H1 (cell line): ENCODE measurements at regions not wholly inside any gene's neighbourhood (a gene's known extent, or its start where the extent isn't known, plus 50 kb on each side); places are given as distances from the start of the nearest gene placed in this dataset.

Experiments used
- CTCF ChIA-PET: fragments of 300-600 bp; sonication (Branson Sonifier 250); formaldehyde crosslinking; loops from one replicate; lab custom pipeline; 2021; ENCODE audit not compliant: partially characterized antibody; lab: Charles Lee
- POLR2A ChIA-PET: fragments of 300-600 bp; sonication (Branson Sonifier 250); formaldehyde crosslinking; loops from one replicate; lab custom pipeline; 2021; ENCODE audit warnings: inconsistent platforms; ENCODE audit not compliant: partially characterized antibody; lab: Charles Lee
- DNase-seq, 2 experiments: peaks; one replicate each; pipeline versions ENCODE4 v3.0.0 to v3.0.0-alpha.2; 2010 to 2022; ENCODE audit warnings: low spot score in 2 of 2, low read depth in 1 of 2, mixed read lengths in 1 of 2
- FAIRE-seq: peaks from 2 replicates; lab custom pipeline; 2011; peaks lifted over from hg19 to GRCh38; lab: Jason Lieb, UNC
- H2AFZ ChIP-seq: 2 replicates; pipeline ENCODE4 v1.8.1; 2012; ENCODE audit warnings: low read length, inconsistent platforms
- H2AK5ac ChIP-seq: 2 replicates; pipeline ENCODE4 v1.6.1; 2013; ENCODE audit warnings: low read depth, low read length
- H2BK120ac ChIP-seq: replicated peaks from 2 replicates; pipeline ENCODE3; 2013; ENCODE audit warnings: low read depth, low read length, inconsistent platforms
- H2BK12ac ChIP-seq: 2 replicates; pipeline ENCODE4 v1.6.1; 2013; ENCODE audit warnings: low read depth, low read length
- H2BK15ac ChIP-seq: 2 replicates; pipeline ENCODE4 v1.6.1; 2013; ENCODE audit warnings: low read length
- H2BK20ac ChIP-seq: 2 replicates; pipeline ENCODE4 v1.6.1; 2013; ENCODE audit warnings: low read length
- H2BK5ac ChIP-seq: 2 replicates; pipeline ENCODE4 v1.6.1; 2013; ENCODE audit warnings: low read depth, low read length
- H3K14ac ChIP-seq: 2 replicates; pipeline ENCODE4 v1.6.1; 2013; ENCODE audit warnings: inconsistent platforms; ENCODE audit not compliant: insufficient read length
- H3K18ac ChIP-seq: 2 replicates; pipeline ENCODE4 v1.6.1; 2013; ENCODE audit warnings: low read length; ENCODE audit errors: extremely low read depth
- H3K23ac ChIP-seq: 2 replicates; pipeline ENCODE4 v1.6.1; 2013; ENCODE audit warnings: inconsistent platforms; ENCODE audit not compliant: insufficient read length
- H3K23me2 ChIP-seq: 2 replicates; pipeline ENCODE4 v1.6.1; 2013; ENCODE audit warnings: low read depth, low read length
- H3K27ac ChIP-seq: 2 replicates; pipeline ENCODE4 v1.6.1; 2011; ENCODE audit warnings: low read depth, low read length, inconsistent platforms
- H3K27me3 ChIP-seq, 4 experiments: replicated peaks in 1 of 4; 1 replicate in 1 of 4; 2 replicates in 3 of 4; pipeline versions ENCODE4 v1.6.1 to v1.8.1; 2011 to 2013; ENCODE audit warnings: low read length in 3 of 4, mild to moderate bottlenecking in 3 of 4, inconsistent platforms in 2 of 4, mixed read lengths in 2 of 4, moderate library complexity in 1 of 4; ENCODE audit not compliant: control insufficient read depth in 3 of 4, insufficient read depth in 3 of 4; ENCODE audit errors: extremely low read depth in 1 of 4
- H3K36me3 ChIP-seq, 4 experiments: 2 replicates each; pipeline versions ENCODE4 v1.6.1 to v1.8.1; 2011 to 2013; ENCODE audit warnings: mild to moderate bottlenecking in 4 of 4, low read length in 3 of 4, moderate library complexity in 2 of 4, control low read depth in 1 of 4, inconsistent platforms in 1 of 4; ENCODE audit not compliant: insufficient read depth in 4 of 4, control insufficient read depth in 2 of 4
- H3K4ac ChIP-seq: replicated peaks from 2 replicates; pipeline ENCODE3; 2013; ENCODE audit warnings: low read length, low read depth, mixed read lengths, inconsistent platforms; ENCODE audit not compliant: insufficient read length
- H3K4me1 ChIP-seq, 4 experiments: replicated peaks in 1 of 4; 1 replicate in 1 of 4; 2 replicates in 3 of 4; pipeline versions ENCODE4 v1.6.1 to v1.8.1; 2011 to 2013; ENCODE audit warnings: low read length in 3 of 4, inconsistent platforms in 2 of 4, mixed read lengths in 1 of 4; ENCODE audit not compliant: insufficient read depth in 4 of 4, control insufficient read depth in 3 of 4
- H3K4me2 ChIP-seq, 2 experiments: 2 replicates each; pipeline versions ENCODE4 v1.6.1 to v1.8.1; 2011 to 2013; ENCODE audit warnings: low read depth in 2 of 2, low read length in 2 of 2, control low read depth in 1 of 2, inconsistent platforms in 1 of 2, mild to moderate bottlenecking in 1 of 2; ENCODE audit not compliant: insufficient read depth in 1 of 2
- H3K4me3 ChIP-seq, 4 experiments: fragments of 200-600, 300-600 bp in 1 of 4; sonication (generic), shearing (Covaris generic), sonication (Bioruptor Twin) in 1 of 4; 2 replicates each; pipeline versions ENCODE4 v1.5.1 to v1.8.1; 2011 to 2016; ENCODE audit warnings: low read length in 4 of 4, low read depth in 3 of 4, control low read depth in 2 of 4, inconsistent platforms in 2 of 4, mild to moderate bottlenecking in 2 of 4, mixed read lengths in 1 of 4, moderate library complexity in 1 of 4; ENCODE audit not compliant: insufficient read depth in 2 of 4; ENCODE audit errors: extremely low read depth in 1 of 4
- H3K56ac ChIP-seq: replicated peaks from 2 replicates; pipeline ENCODE3; 2013; ENCODE audit warnings: low read depth, mild to moderate bottlenecking, mixed read lengths, low read length, inconsistent platforms; ENCODE audit not compliant: insufficient read length
- H3K79me1 ChIP-seq: 2 replicates; pipeline ENCODE4 v1.6.1; 2013; ENCODE audit warnings: low read depth, low read length, control low read depth
- H3K79me2 ChIP-seq, 2 experiments: 2 replicates each; pipeline versions ENCODE4 v1.6.1 to v1.8.1; 2012 to 2013; ENCODE audit warnings: low read length in 2 of 2, mild to moderate bottlenecking in 2 of 2, inconsistent platforms in 1 of 2; ENCODE audit not compliant: insufficient read depth in 2 of 2, control insufficient read depth in 1 of 2
- H3K9ac ChIP-seq, 4 experiments: replicated peaks in 1 of 4; 1 replicate in 1 of 4; 2 replicates in 3 of 4; pipeline versions ENCODE4 v1.6.1 to v1.8.1; 2011 to 2013; ENCODE audit warnings: low read depth in 3 of 4, low read length in 3 of 4, control low read depth in 2 of 4, mild to moderate bottlenecking in 2 of 4, moderate library complexity in 2 of 4, inconsistent platforms in 1 of 4; ENCODE audit errors: extremely low read depth in 1 of 4
- H3K9me3 ChIP-seq, 2 experiments: 2 replicates each; pipeline versions ENCODE4 v1.6.1 to v1.8.1; 2012 to 2013; ENCODE audit warnings: mild to moderate bottlenecking in 2 of 2, moderate library complexity in 2 of 2, control low read depth in 1 of 2, inconsistent platforms in 1 of 2, low read depth in 1 of 2, low read length in 1 of 2, mixed read lengths in 1 of 2; ENCODE audit not compliant: insufficient read depth in 2 of 2
- H4K20me1 ChIP-seq, 2 experiments: replicated peaks in 1 of 2; 2 replicates each; pipeline versions ENCODE3 to v1.8.1; 2011 to 2013; ENCODE audit warnings: inconsistent platforms in 2 of 2, low read length in 2 of 2, mild to moderate bottlenecking in 1 of 2; ENCODE audit not compliant: insufficient read depth in 2 of 2, control insufficient read depth in 1 of 2
- H4K5ac ChIP-seq: 2 replicates; pipeline ENCODE4 v1.6.1; 2013; ENCODE audit warnings: low read length, low read depth, mixed read lengths, inconsistent platforms; ENCODE audit not compliant: insufficient read length
- H4K8ac ChIP-seq: 2 replicates; pipeline ENCODE4 v1.8.0; 2013; ENCODE audit warnings: mild to moderate bottlenecking, moderate library complexity, low read length, inconsistent platforms; ENCODE audit not compliant: insufficient read depth; ENCODE audit errors: extremely low read depth
- H4K91ac ChIP-seq: replicated peaks from 2 replicates; pipeline ENCODE3; 2013; ENCODE audit warnings: low read length, mixed read lengths, inconsistent platforms; ENCODE audit not compliant: insufficient read length
- BCL11A ChIP-seq, 2 experiments: IDR thresholded peaks; one replicate each; pipeline ENCODE4 v1.6.1; 2011; ENCODE audit warnings: low read depth in 2 of 2, low read length in 2 of 2, mild to moderate bottlenecking in 2 of 2
- BRCA1 ChIP-seq: IDR thresholded peaks from 2 replicates; pipeline ENCODE4 v1.6.1; 2012; ENCODE audit warnings: low read depth, low read length, improper control_type of control experiment
- EP300 ChIP-seq, 2 experiments: IDR thresholded peaks; 1 replicate in 1 of 2; 2 replicates in 1 of 2; pipeline ENCODE4 v1.6.1; 2011 to 2012; ENCODE audit warnings: low read depth in 2 of 2, low read length in 2 of 2, mild to moderate bottlenecking in 2 of 2, borderline replicate concordance in 1 of 2, inconsistent platforms in 1 of 2, moderate library complexity in 1 of 2
- HDAC2 ChIP-seq, 2 experiments: fragments of 300-600 bp in 1 of 2; sonication (generic) in 1 of 2; IDR thresholded peaks; 2 replicates each; pipeline ENCODE4 v1.6.1; 2011 to 2012; ENCODE audit warnings: low read depth in 2 of 2, low read length in 2 of 2, mild to moderate bottlenecking in 2 of 2, moderate library complexity in 2 of 2, borderline replicate concordance in 1 of 2, inconsistent platforms in 1 of 2
- POLR2A ChIP-seq, 2 experiments: IDR thresholded peaks; 1 replicate in 1 of 2; 2 replicates in 1 of 2; pipeline ENCODE4 v1.6.1; 2011; ENCODE audit warnings: low read depth in 2 of 2, low read length in 2 of 2, mild to moderate bottlenecking in 2 of 2; ENCODE audit errors: control extremely low read depth in 1 of 2
- RXRA ChIP-seq: IDR thresholded peaks from 2 replicates; pipeline ENCODE4 v1.6.1; 2011; ENCODE audit warnings: low read depth, mild to moderate bottlenecking, low read length, moderate library complexity; ENCODE audit not compliant: insufficient read depth
- SIN3A ChIP-seq, 2 experiments: IDR thresholded peaks in 1 of 2; conservative IDR thresholded peaks in 1 of 2; 2 replicates each; pipeline ENCODE4 v1.6.1; 2011 to 2012; ENCODE audit warnings: low read length in 2 of 2, improper control_type of control experiment in 1 of 2, low read depth in 1 of 2, mild to moderate bottlenecking in 1 of 2
- SP2 ChIP-seq: IDR thresholded peaks from 2 replicates; pipeline ENCODE4 v1.6.1; 2012; ENCODE audit warnings: mild to moderate bottlenecking, low read length, inconsistent platforms
- WGBS, 2 experiments: shearing (Covaris generic) in 1 of 2; methylation state at CpG; one replicate each; pipeline versions ENCODE4 v1.1.6 to v1.1.7; 2013 to 2015; ENCODE audit warnings: low lambda C conversion rate in 2 of 2, mixed read lengths in 2 of 2, inconsistent platforms in 1 of 2, low coverage in 1 of 2, missing lambda C conversion rate in 1 of 2; ENCODE audit not compliant: insufficient replicate concordance in 2 of 2, insufficient coverage in 1 of 2, insufficient read length in 1 of 2; ENCODE audit errors: extremely low coverage in 1 of 2, missing lambda C conversion rate in 1 of 2; 5-methylcytosine and 5-hydroxymethylcytosine counted together
- TF ChIP-seq, protein P1 (sequence below), 3 experiments: IDR thresholded peaks; 1 replicate in 2 of 3; 2 replicates in 1 of 3; pipeline versions ENCODE4 v1.5.1 to v1.6.1; 2011; ENCODE audit warnings: low read length in 3 of 3, mild to moderate bottlenecking in 3 of 3, inconsistent platforms in 2 of 3, low read depth in 1 of 3, moderate library complexity in 1 of 3; ENCODE audit not compliant: insufficient read depth in 1 of 3; ENCODE audit errors: control extremely low read depth in 1 of 3

DNA sequence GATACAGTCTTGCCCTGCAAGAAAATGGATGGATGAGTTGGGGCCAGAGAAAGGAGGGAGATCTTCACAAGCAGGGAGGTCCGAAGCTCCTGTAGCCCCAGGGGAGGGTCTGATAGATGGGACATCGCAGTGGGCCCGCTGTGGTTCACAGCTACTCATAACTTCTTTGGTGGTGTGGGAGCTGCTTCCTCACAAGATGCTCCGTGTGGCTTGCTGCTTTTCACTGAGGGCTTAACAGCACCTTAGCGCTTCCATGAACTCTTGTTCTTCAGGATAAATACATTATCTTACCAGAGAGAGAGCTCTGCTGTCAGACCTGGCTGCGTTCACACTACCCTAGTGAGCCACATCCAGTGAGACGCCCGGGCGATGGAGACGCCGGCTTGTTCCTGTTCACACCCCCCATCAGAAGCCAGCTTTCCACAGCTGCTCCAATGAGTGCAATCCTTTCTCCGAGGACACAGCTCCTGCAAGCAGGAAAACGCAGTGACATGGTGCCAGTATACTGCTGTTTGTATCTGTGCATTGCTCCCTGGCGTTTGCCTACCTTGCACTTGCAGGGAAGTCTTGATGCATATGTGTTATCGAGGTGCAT is 599.8 kb downstream of the AJAP1 start:
- H3K14ac ChIP-seq: no peak overlapping the region
- WGBS, 2 experiments: 94% methylated on average over 15 of the region's 15 CpGs; no CpG with 5 or more reads in 1 of the 2 experiments
- H3K56ac ChIP-seq: no peak overlapping the region

More for the DNA sequence above, 599.8 kb downstream of the AJAP1 start:
- no peak overlapping the region for H3K18ac ChIP-seq
- H3K79me2 ChIP-seq: no peaks in the 10 kb centered on the region
- no peak for TF ChIP-seq SIN3A (conservative IDR thresholded peaks at IDR 0.05 in 1 of 2, IDR thresholded peaks at IDR 0.05 in 1 of 2; ENCODE audit: low read depth in 1 of 2, low read length in 2 of 2)
- no peak for TF ChIP-seq RXRA
- TF ChIP-seq HDAC2 (IDR thresholded peaks at IDR 0.05; ENCODE audit: borderline replicate concordance in 1 of 2, low read depth in 2 of 2, low read length in 2 of 2): no peak
- no peak for TF ChIP-seq BCL11A (IDR thresholded peaks at IDR 0.05; ENCODE audit: low read depth in 2 of 2, low read length in 2 of 2)
- TF ChIP-seq BRCA1: no peak
- TF ChIP-seq, protein P1, sequence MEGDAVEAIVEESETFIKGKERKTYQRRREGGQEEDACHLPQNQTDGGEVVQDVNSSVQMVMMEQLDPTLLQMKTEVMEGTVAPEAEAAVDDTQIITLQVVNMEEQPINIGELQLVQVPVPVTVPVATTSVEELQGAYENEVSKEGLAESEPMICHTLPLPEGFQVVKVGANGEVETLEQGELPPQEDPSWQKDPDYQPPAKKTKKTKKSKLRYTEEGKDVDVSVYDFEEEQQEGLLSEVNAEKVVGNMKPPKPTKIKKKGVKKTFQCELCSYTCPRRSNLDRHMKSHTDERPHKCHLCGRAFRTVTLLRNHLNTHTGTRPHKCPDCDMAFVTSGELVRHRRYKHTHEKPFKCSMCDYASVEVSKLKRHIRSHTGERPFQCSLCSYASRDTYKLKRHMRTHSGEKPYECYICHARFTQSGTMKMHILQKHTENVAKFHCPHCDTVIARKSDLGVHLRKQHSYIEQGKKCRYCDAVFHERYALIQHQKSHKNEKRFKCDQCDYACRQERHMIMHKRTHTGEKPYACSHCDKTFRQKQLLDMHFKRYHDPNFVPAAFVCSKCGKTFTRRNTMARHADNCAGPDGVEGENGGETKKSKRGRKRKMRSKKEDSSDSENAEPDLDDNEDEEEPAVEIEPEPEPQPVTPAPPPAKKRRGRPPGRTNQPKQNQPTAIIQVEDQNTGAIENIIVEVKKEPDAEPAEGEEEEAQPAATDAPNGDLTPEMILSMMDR (IDR thresholded peaks at IDR 0.05; ENCODE audit: control extremely low read depth in 1 of 3, insufficient read depth in 1 of 3, low read depth in 1 of 3, low read length in 3 of 3): no peak
- TF ChIP-seq EP300 (IDR thresholded peaks at IDR 0.05; ENCODE audit: borderline replicate concordance in 1 of 2, low read depth in 2 of 2, low read length in 2 of 2): no peak
- TF ChIP-seq SP2: no peak
- TF ChIP-seq POLR2A (IDR thresholded peaks at IDR 0.05; ENCODE audit: control extremely low read depth in 1 of 2, low read depth in 2 of 2, low read length in 2 of 2): no peak
- TF ChIP-seq, all 59 proteins: peak for 0
- H2BK15ac ChIP-seq: no peak overlapping the region
- H3K4me2 ChIP-seq: no peak overlapping the region
- no peak overlapping the region for H2BK12ac ChIP-seq
- FAIRE-seq (no peak), DNase-seq (no peak)
- H3K4me1 ChIP-seq: no peaks in the 10 kb centered on the region
- no peak overlapping the region for H4K91ac ChIP-seq
- H3K27ac ChIP-seq: no peak overlapping the region
- H3K36me3 ChIP-seq: no peaks in the 10 kb centered on the region
- CTCF ChIA-PET: interaction anchor here (0.6 to 1.1 kb wide), 3 partner anchors 10 to 195 kb away, joined by 3 read pairs; no protein-coding TSS in a partner anchor
- no peak overlapping the region for H3K23ac ChIP-seq
- H3K79me1 ChIP-seq: no peaks in the 10 kb centered on the region
- POLR2A ChIA-PET: no interaction called here
- no peaks in the 10 kb centered on the region for H3K27me3 ChIP-seq
- H2BK5ac ChIP-seq: no peak overlapping the region
- H3K9me3 ChIP-seq: peaks cover 1 to 12% of the 10 kb centered on the region in 2 experiments; a peak in 2 of 4 replicates
- H2BK120ac ChIP-seq: no peak overlapping the region
- no peak overlapping the region for H3K4ac ChIP-seq
- no peak overlapping the region for H2AK5ac ChIP-seq
- no peaks in the 10 kb centered on the region for H4K20me1 ChIP-seq
- H2AFZ ChIP-seq: no peak overlapping the region
- no peak overlapping the region for H3K4me3 ChIP-seq
- H4K5ac ChIP-seq: no peak overlapping the region
- no peaks in the 10 kb centered on the region for H3K23me2 ChIP-seq
- H4K8ac ChIP-seq: no peak overlapping the region
- H3K9ac ChIP-seq: no peak overlapping the region
- H2BK20ac ChIP-seq: no peak overlapping the region
